Fibroblast of the conjunctiva (primary cell): ENCODE measurements at regions not wholly inside any gene's neighbourhood (a gene's known extent, or its start where the extent isn't known, plus 50 kb on each side); places are given as distances from the start of the nearest gene placed in this dataset.
"Not testable (repeated sequence)": the region's sequence is repeated elsewhere in the genome, so short reads cannot be mapped to it uniquely, and the experiment has no call there.

Experiments
- DNase-seq: peaks from one replicate; pipeline ENCODE4 v3.0.0-alpha.2; 2010; ENCODE audit warnings: low read depth

GRCh38 chr6:58097251-58097650, 779.8 kb downstream of the PRIM2 start:
- not testable (repeated sequence) for DNase-seq

- DNase-seq = no peak
Measured at GRCh38 chr6:58113960-58114359, 796.5 kb downstream of the PRIM2 start.

GRCh38 chr6:58117162-58117561, 799.7 kb downstream of the PRIM2 start:
- not testable (repeated sequence) for DNase-seq

- not testable (repeated sequence) for DNase-seq
Measured at GRCh38 chr6:58121616-58122015, 804.2 kb downstream of the PRIM2 start.

- not testable (repeated sequence) for DNase-seq
Measured at GRCh38 chr6:58123770-58124169, 806.3 kb downstream of the PRIM2 start.

- DNase-seq = not testable (repeated sequence)
Measured at GRCh38 chr6:58128549-58128948, 811.1 kb downstream of the PRIM2 start.

- DNase-seq = not testable (repeated sequence)
Measured at GRCh38 chr6:58129098-58129497, 811.7 kb downstream of the PRIM2 start.

- not testable (repeated sequence) for DNase-seq
Measured at GRCh38 chr6:58139746-58140145, 822.3 kb downstream of the PRIM2 start.

- DNase-seq = not testable (repeated sequence)
Measured at GRCh38 chr6:58171025-58171424, 853.6 kb downstream of the PRIM2 start.

GRCh38 chr6:58181557-58182065, 864.2 kb downstream of the PRIM2 start:
- DNase-seq = not testable (repeated sequence)

GRCh38 chr6:58185300-58185699, 867.9 kb downstream of the PRIM2 start:
- not testable (repeated sequence) for DNase-seq

GRCh38 chr6:58193209-58193608, 875.8 kb downstream of the PRIM2 start:
- not testable (repeated sequence) for DNase-seq

GRCh38 chr6:58198301-58198700, 880.9 kb downstream of the PRIM2 start:
- DNase-seq = no peak

- DNase-seq = not testable (repeated sequence)
Measured at GRCh38 chr6:58237124-58237523, 919.7 kb downstream of the PRIM2 start.

- DNase-seq = not testable (repeated sequence)
Measured at GRCh38 chr6:58238421-58238820, 921.0 kb downstream of the PRIM2 start.

GRCh38 chr6:58257625-58258024, 940.2 kb downstream of the PRIM2 start:
- DNase-seq = not testable (repeated sequence)

GRCh38 chr6:58290177-58290576, 972.7 kb downstream of the PRIM2 start:
- no peak for DNase-seq

GRCh38 chr6:58291319-58291718, 973.9 kb downstream of the PRIM2 start:
- DNase-seq = not testable (repeated sequence)

GRCh38 chr6:58307901-58308300, 990.5 kb downstream of the PRIM2 start:
- not testable (repeated sequence) for DNase-seq

- not testable (repeated sequence) for DNase-seq
Measured at GRCh38 chr6:58332108-58332507, 1014.7 kb downstream of the PRIM2 start.

- not testable (repeated sequence) for DNase-seq
Measured at GRCh38 chr6:58342287-58342686, 1024.9 kb downstream of the PRIM2 start.

GRCh38 chr6:58347534-58347933, 1030.1 kb downstream of the PRIM2 start:
- not testable (repeated sequence) for DNase-seq

GRCh38 chr6:58351619-58352018, 1034.2 kb downstream of the PRIM2 start:
- not testable (repeated sequence) for DNase-seq

GRCh38 chr6:58358452-58358851, 1041.0 kb downstream of the PRIM2 start:
- not testable (repeated sequence) for DNase-seq
